SW 1271 (cell line): ENCODE measurements at regions not wholly inside any gene's neighbourhood (a gene's known extent, or its start where the extent isn't known, plus 50 kb on each side); places are given as distances from the start of the nearest gene placed in this dataset.

Experiments
- DNase-seq, 2 experiments: peaks; one replicate each; lab custom pipeline; 2025; lab: John Stamatoyannopoulos, UW

DNA sequence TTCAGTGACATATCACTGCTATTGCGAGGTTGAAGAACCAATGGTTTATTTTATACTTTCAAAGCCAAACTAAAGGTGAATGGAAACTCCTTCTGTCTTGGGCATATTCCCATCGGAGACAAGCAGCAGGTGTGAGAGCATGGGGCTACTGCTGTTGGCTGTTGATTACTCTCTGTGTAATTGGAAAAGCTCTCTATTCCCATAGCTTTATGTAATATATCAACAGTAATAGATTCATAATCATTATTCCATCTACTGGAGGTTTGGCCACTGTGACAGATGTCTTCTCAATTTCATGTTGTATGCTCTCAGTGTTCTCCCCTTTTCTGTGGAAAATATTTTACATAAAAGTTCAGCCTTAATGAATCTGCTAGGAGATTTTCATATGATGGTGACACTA lies 352.0 kb downstream of the BTG1 start:
- no peak for DNase-seq

DNA sequence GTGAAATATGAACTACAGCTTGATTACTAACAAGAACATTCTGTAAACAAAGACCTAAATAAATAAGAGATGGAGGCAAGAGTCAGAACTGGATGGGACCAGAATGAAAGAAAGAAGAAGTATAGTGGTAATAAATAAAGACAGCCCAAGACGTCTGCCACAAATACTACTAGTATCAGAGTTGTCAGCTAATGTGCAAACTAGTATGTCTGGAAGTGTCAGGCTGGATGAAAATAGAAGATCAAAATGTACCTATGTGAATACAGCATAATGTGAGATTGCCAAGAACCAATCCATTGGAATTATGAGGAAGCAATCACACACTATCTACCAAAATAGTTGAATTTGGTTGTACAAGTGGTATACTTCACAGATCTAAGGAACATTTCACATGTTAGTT lies 353.0 kb downstream of the BTG1 start:
- DNase-seq = no peak

DNA sequence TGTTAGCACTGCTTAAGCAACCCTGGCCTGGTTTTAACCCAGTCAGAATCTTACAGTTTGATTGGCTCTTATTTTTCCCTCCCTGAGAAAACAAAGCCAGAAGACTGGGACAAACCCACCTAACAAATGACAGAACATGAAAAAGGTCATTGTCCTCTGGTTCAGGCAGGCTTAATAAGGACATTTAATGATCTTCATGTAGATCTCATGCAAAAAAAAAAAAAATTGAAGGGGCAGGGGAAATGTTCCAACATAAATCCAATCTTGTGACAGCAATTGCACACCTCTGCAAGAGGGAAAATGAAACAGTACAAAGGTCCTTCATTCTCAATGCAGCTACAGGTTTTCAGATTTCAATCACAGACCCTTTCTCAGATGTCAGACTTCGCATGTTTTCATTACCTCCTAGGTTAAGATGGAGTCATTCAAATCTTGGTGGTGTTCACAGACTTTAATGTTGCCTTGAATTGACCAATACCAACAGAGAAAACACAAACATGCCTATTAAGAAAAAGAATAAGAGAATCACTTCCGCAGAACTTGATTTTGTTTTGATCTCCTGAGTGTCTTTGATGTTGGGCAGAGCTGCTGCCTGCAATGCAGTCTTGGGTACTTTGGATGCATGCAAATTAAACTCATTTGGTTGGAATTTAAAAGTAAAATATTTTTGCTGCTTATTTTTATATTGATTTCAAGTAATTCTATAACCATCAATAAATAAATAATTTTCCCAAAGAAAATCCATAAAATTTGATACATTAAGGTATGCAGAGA lies 359.0 kb downstream of the BTG1 start:
- no peak for DNase-seq

DNA sequence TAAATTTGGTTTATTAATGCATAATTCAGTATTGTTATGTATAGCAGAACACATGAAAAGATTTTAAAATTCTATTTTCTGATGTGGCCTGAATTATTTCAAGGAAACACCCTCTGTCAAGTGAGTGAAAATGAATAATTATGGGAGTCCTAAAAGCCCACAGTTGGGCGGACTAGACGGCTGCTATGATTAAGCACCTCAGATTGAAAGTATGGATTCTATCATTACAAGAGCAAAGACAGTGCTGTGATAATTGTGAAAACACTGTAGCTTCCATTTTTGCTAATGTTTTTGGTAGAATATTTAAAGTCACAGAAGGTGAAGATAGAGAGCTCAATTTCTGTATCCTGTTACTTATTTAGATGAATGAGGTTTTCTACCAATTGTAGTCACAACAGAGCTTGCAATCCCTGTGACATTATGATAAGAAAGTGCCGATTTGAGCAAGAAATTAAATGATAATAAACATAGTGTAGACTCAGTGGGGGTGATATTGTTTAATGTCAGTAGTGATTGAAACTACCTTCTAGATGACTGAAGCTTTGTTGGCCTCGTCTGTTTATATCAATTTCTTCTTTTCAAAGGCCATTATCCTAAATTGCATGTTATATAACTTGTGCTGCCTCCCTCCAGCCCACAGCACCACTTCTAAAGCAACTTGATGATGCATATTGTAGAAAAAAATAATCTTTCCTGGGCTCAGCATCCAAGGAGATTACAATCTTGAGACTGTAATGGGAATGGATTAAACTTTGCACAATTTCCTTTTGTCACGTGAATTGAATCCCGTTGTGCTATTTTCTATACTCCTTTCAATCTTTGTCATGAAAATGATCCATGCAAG lies 359.8 kb downstream of the BTG1 start:
- DNase-seq = no peak

DNA sequence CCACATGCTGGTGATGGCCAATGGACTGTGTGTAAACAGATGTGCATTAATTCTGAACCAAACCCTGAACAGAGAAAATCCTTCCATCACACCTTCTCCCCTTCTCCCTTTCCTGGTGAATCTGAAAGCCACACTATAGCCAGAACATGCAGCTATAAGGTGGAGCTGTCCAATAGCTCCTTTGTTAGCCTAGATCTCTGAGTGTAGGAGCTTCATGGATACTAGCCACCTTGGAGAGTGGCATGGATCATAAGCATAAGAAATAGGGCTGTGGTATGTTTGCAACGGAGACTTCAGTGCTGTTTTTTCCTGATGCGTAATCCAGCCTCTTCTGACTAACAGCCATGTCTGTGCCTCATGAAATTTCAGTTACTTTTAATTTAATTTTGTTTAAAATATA lies 364.5 kb downstream of the BTG1 start:
- DNase-seq = no peak

- peak; percentile 83 to 98 for DNase-seq
Measured at GRCh38 chr12:91778938-91779400, 366.7 kb downstream of the BTG1 start.

- DNase-seq = peak in 1 of 2 experiments; percentile 54
Measured at GRCh38 chr12:91778091-91778832, 367.4 kb downstream of the BTG1 start.

DNA sequence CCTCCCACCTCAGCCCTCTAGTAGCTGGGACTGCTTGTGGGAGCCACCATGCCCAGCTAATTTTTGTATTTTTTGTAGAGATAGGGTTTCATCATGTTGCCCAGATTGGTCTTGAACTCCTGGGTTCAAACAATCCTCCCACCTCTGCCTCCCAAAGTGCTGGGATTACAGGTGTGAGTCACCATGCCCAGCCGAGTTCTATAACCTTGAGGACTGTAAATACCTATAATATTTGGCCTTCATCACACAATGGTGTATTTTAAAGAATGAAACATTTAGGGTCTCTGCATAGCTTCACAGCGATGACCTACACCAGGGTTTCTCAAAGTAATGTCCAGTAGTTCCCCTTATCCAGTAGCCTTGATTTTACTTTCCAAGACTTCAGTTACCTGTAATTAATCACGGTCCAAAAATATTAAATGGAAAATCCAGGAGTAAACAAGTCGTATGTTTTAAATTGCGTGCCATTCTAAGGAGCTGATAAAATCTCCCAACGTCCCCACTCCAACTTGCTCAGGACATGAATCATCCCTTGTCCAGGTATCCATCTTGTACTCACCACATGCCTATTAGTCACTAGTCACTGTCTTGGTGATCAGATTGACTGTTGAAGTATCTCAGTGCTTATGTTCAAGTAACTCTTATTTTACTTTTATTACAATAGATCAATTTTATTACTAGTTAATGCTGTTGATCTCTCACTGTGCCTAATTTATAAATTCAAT lies 368.2 kb downstream of the BTG1 start:
- DNase-seq = peak in 1 of 2 experiments; percentile 28

DNA sequence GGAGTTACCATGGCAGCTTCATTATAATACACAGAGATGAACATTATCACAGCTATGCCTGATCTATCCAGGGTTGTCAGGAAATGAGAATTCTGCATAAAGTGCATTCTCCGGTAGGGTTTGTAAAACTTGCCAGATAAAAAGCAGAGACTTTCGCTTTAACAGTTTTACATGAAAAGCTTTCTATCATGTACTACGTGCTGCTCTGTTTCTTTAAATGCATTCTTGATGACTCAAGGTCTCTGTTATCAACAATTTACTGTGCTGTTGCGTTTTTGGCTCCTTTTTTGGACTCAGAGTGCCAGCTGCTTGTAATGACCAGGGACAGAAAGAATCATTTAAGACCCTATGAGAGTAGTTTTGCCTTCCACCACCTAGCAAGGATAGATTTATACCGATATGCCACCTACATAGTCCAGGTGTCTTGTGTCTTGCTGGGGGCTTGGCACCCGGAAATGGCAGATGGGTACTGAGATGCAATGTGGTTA lies 371.2 kb downstream of the BTG1 start:
- peak in 1 of 2 experiments; percentile 11 for DNase-seq

DNA sequence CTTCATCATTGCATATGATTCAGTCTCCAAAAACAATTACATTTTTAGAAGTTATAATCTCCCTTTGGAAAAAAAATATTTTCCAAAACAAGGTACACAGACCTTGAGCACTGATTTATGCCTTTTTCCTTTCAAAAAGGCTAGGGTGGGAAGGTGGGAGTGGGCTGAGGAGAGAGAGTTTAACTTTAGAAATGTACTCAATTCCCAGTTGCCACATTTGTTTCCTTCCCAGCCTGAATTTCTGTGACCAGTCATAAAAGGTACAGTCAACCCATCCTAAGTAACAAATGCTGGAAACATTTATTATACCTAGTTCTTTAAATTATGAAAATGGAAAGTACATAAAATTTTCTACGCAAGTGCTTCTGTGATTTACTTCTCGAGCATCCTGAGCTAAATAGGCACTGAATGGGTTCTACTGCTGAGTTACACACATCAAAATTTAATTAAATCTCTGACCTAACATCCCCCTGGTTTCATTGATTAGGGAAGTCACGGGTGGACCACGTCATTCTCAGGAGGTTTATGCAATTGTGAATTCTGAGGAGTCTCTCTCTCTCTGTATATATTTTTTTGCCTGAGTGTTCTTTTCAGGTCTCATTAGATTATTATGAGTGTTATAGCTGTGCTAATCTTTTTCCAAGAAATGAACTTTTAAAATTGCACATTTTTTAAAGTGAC lies 371.8 kb downstream of the BTG1 start:
- no peak for DNase-seq

- no peak for DNase-seq
Measured at GRCh38 chr12:91772411-91772810, 373.2 kb downstream of the BTG1 start.

- DNase-seq = no peak
Measured at GRCh38 chr12:91769736-91770135, 375.9 kb downstream of the BTG1 start.

- no peak for DNase-seq
Measured at GRCh38 chr12:91767237-91767636, 378.4 kb downstream of the BTG1 start.

DNA sequence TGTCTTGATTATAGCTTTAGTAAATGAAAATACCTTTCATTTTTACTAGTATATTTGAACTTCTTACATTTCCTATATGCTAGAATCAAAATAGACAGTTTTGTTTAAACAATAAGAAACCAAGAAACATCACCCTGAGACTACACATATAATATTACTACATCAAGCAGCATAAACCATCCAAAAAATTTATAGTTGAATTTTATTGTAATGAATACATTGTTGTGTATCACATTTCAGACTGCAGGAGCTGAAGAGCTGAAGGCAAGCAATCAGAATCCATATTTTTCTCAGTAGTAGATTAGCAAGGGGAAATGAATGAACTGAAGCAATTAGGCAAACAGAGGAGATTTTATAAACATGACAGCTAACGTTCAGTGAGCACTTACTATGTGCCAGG lies 379.2 kb downstream of the BTG1 start:
- no peak for DNase-seq

DNA sequence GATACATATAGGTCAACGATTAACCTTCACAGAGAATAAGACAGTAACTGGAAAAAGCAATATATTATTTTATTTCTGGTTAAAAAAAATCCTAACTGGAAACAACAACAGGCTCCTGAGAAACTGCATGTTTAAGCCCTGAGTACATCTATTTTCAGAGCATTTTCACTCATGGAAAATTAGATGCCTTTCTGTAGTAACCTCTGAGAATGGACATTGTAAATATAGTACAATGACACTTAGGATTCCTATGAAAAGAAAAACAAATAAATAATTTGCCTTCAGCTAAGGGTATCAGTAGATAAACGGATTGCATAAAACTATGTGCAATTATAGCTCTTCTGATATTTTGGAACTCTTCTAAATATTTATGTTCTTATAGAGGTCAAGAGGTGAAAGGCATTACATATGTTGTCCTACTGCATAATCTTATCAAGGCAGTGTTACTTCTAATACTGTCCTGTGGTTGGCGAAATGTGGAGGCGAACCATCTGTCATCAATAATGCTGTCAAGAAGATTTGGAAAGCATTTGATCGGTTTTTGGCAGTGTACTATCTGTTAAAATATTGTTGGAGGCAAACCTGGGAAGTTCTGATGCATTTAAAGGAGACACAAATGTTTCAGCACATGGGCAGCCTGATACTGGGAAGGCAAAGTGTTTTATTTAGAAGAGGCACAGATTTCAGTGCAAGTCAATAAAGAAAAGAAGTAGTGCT lies 381.8 kb downstream of the BTG1 start:
- no peak for DNase-seq

DNA sequence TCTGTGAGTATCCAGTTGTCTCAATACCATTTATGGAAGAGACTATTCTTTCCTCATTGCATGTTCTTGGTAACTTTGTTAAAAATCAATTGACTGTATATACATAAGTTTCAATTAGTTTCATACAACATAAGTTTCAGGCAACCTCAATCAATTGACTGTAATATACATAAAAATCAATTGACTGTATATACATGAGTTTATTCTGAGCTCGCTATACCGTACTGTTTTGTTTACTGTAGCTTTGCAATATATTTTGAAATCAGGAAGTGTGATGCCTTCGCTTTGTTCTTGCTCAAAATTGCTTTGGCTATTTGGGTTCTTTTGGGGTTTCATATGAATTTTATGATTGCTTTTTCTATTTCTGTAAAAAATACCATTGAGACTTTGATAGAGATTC lies 392.0 kb downstream of the BTG1 start:
- DNase-seq = no peak

DNA sequence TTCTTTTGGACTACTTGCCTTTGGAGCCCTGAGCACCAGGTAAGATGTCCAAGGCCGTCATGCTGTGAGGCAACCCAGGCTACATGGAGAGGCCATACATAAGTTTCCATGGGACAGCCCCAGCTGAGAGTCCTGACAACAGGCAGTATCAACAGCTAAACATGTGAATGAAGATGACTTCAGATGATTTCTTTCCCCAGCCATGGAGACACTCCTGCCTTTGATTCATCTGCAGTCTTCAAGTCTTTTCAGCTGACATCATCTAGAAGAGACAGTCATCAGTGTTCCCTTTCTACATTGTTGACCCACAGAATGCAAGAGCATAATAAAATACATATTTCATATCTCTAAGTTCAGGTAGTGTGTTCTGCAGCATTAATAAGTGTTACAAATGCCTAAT lies 398.7 kb downstream of the BTG1 start:
- no peak for DNase-seq

DNA sequence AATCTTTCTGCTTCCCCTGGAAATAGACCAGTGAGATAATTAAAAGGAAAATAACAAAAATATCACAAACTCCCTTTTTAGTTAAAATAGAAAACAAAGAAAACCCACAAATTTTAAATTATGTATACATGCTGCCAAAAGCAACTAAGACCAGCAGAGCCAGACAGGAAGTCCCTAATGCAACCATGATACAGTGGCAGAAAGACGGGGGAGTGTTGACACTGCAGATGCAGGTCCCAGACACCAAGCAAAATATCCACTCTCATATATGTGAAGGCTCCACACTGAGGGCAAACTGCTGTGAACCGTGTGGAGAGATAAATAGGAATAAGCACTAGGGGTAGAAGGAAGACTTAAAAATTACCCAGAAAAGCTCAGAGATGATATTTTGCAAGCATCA lies 401.0 kb downstream of the BTG1 start:
- no peak for DNase-seq

DNA sequence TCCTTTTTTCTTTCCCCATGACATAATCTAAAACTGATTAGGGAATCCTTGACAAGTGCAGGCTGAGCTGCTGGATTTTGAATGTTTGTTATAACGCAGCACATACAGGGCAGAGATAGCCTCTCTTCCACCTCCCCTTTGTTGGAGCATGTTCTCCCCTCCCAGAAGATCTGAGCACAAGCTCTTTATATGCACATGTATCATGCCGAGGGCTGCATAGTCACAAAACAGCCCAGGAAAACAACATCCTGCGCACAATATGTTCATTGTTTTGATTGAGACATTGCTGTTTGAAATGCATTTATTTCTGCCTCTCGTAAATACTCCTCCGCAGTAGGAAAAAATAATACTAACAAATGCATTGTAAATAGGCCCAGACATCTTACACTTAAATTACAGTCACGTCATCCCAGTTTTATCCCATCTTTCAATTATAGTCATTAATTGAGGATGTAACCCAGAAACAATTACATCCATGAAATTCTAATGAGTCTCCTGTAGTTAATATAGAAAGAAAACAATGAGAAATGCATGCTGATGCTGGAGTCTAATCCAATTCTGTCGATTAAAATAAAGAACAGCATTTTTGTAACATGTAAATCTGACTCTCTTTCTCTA lies 401.8 kb downstream of the BTG1 start:
- no peak for DNase-seq

DNA sequence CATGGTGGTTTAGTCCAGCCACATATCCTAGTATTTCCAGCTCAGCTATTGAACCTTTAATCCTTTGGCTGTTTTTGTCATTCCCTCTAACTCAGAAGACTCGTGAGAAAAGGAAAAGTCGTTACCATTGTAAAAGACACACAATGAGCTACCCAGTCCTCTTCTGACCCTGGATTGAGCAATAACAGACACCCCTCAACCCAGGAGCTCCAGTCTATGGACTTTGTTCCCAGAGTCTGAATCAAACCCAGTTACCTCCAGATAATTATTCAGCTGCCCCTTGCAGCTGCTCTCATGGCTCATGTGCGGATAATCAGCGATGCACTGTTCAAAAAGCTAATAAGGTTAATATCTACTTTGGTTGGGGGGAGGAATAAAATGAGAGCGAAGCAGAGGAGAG lies 402.4 kb downstream of the BTG1 start:
- DNase-seq = no peak
